SJSA1 (cell line): ENCODE measurements at regions not wholly inside any gene's neighbourhood (a gene's known extent, or its start where the extent isn't known, plus 50 kb on each side); places are given as distances from the start of the nearest gene placed in this dataset.
"Not testable (repeated sequence)": the region's sequence is repeated elsewhere in the genome, so short reads cannot be mapped to it uniquely, and the experiment has no call there.

Experiments
- DNase-seq, 2 experiments: peaks; one replicate each; pipeline ENCODE4 v3.0.0-alpha.2; 2015 to 2020; ENCODE audit warnings: low spot score in 2 of 2, low read depth in 1 of 2
- H3K27ac ChIP-seq: fragments of 250-450 bp; sonication (Bioruptor Pico); 2 replicates; pipeline ENCODE4 v1.5.1; 2020; ENCODE audit warnings: mild to moderate bottlenecking, moderate library complexity
- H3K27me3 ChIP-seq: fragments of 250-450 bp; sonication (Bioruptor Pico); replicated peaks from 2 replicates; pipeline ENCODE4 v1.5.1; 2020; ENCODE audit warnings: mild to moderate bottlenecking, moderate library complexity
- H3K36me3 ChIP-seq: fragments of 250-450 bp; sonication (Bioruptor Pico); 2 replicates; pipeline ENCODE4 v1.5.1; 2020; ENCODE audit warnings: mild to moderate bottlenecking
- H3K4me1 ChIP-seq: fragments of 250-450 bp; sonication (Bioruptor Pico); replicated peaks from 2 replicates; pipeline ENCODE4 v1.6.1; 2021; ENCODE audit warnings: mild to moderate bottlenecking
- H3K4me3 ChIP-seq: fragments of 250-450 bp; sonication (Bioruptor Pico); 2 replicates; pipeline ENCODE4 v1.5.1; 2020; ENCODE audit warnings: mild to moderate bottlenecking
- H3K9me3 ChIP-seq: fragments of 250-450 bp; sonication (Bioruptor Pico); replicated peaks from 2 replicates; pipeline ENCODE4 v1.5.1; 2020; ENCODE audit warnings: mild to moderate bottlenecking

- DNase-seq = no peak
- Histone ChIP-seq H3K27ac (no peak overlapping the region), H3K4me1 (no peaks in the 10 kb centered on the region), H3K4me3 (no peak overlapping the region), H3K36me3 (no peaks in the 10 kb centered on the region), H3K27me3 (no peaks in the 10 kb centered on the region), H3K9me3 (no peaks in the 10 kb centered on the region)
Observed at GRCh38 chr6:140729521-140729920, 1355.1 kb upstream of the CITED2 start.

DNA sequence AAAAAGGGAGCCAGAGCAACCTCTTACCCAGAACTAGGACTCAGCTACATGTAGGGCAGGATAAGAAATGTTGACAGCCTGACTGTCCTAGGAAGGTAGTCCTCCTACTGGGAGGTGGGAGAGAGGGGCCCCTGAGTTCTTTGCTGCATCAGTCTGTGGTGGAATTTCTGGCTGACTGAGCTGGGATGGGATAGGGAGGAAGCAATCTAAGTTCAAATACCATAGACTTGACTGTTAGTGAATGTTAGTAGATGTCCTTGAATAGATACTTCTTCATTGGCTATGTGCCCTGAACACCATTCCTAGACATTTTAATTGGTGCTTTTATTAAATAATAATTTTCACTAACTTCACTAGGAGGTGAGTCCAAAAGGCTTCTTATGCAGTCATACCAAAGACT lies 1343.6 kb upstream of the CITED2 start:
- no peaks in the 10 kb centered on the region for H3K9me3 ChIP-seq
- no peaks in the 10 kb centered on the region for H3K27me3 ChIP-seq
- no peak overlapping the region for H3K4me3 ChIP-seq
- H3K27ac ChIP-seq = no peak overlapping the region
- H3K36me3 ChIP-seq = no peaks in the 10 kb centered on the region
- H3K4me1 ChIP-seq = no peaks in the 10 kb centered on the region
- no peak for DNase-seq

DNA sequence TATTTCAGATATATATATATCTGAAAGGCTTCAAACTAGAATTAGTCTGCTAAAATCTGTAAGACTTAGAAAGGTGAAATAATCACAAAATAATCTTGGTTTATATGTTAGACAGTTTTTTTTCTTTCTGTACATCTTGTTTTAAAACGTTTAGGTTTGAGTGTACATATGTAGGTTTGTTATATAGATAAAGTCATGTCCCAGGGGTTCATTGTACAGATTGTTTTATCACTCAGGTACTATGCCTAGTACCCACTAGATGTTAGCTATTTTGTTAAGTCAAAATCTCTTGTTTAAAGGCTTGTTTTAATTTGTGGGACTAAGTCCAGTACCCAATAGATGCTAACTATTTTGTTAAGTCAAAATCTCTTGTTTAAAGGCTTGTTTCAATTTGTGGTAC lies 1339.0 kb upstream of the CITED2 start:
- no peaks in the 10 kb centered on the region for H3K4me1 ChIP-seq
- no peaks in the 10 kb centered on the region for H3K27me3 ChIP-seq
- H3K36me3 ChIP-seq = no peaks in the 10 kb centered on the region
- H3K4me3 ChIP-seq = no peak overlapping the region
- no peak for DNase-seq
- H3K27ac ChIP-seq = no peak overlapping the region
- H3K9me3 ChIP-seq = no peaks in the 10 kb centered on the region

GRCh38 chr6:140711019-140711613 lies 1336.7 kb upstream of the CITED2 start:
- Histone ChIP-seq H3K36me3 (no peaks in the 10 kb centered on the region), H3K27ac (no peak overlapping the region), H3K4me1 (no peaks in the 10 kb centered on the region), H3K27me3 (no peaks in the 10 kb centered on the region), H3K4me3 (no peak overlapping the region), H3K9me3 (no peaks in the 10 kb centered on the region)
- DNase-seq = no peak

DNA sequence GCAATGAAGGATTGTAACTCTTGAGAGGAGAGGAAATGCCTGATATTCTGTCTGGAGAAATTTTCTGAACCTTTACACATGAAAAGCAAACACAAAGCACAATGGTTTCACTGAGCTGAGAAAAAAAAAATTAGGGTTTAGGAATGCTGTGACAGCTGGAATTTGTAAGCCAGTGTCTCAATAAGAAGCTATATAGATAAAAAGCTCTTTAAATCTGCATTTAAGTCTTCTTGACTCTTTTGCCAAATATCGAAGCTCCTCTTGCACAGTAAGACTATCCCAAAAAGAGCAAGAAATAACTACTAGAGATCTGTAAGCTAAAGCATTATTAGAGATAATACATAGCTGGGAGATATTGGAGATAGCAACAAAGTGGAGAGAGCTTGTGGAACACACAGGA lies 1334.0 kb upstream of the CITED2 start:
- Histone ChIP-seq H3K4me3 (no peak overlapping the region), H3K27me3 (no peaks in the 10 kb centered on the region), H3K4me1 (no peaks in the 10 kb centered on the region), H3K27ac (no peak overlapping the region), H3K36me3 (no peaks in the 10 kb centered on the region), H3K9me3 (no peaks in the 10 kb centered on the region)
- DNase-seq = no peak

DNA sequence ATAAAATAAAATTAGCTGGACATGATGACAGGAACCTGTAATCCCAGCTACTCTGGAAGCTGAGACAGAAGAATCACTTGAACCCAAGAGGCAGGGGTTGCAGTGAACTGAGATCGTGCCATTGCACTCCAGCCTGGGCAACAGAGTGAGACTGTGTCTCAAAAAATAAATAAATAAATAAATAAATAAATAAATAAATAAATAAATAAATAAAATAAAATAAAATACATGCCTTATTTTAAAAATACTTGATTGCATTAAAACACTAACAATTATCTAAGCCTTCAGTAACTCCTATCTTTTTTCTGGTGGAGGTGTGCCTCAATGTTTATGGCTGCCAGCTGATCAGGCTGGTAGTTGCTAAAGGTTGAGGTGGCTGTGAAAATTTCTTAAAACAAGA lies 1329.6 kb upstream of the CITED2 start:
- not testable (repeated sequence) for H3K27ac ChIP-seq, H3K27me3 ChIP-seq, H3K4me3 ChIP-seq, H3K4me1 ChIP-seq, DNase-seq, H3K36me3 ChIP-seq, H3K9me3 ChIP-seq

- DNase-seq = no peak
- no peak overlapping the region for H3K27ac ChIP-seq
- H3K4me3 ChIP-seq = no peak overlapping the region
- no peaks in the 10 kb centered on the region for H3K36me3 ChIP-seq
- no peaks in the 10 kb centered on the region for H3K27me3 ChIP-seq
- 0 out of 2 replicates have a peak, but pooled peaks cover 2% of the 10 kb centered on the region for H3K9me3 ChIP-seq
- no peaks in the 10 kb centered on the region for H3K4me1 ChIP-seq
Observed at GRCh38 chr6:140697585-140697984, 1323.1 kb upstream of the CITED2 start.

DNA sequence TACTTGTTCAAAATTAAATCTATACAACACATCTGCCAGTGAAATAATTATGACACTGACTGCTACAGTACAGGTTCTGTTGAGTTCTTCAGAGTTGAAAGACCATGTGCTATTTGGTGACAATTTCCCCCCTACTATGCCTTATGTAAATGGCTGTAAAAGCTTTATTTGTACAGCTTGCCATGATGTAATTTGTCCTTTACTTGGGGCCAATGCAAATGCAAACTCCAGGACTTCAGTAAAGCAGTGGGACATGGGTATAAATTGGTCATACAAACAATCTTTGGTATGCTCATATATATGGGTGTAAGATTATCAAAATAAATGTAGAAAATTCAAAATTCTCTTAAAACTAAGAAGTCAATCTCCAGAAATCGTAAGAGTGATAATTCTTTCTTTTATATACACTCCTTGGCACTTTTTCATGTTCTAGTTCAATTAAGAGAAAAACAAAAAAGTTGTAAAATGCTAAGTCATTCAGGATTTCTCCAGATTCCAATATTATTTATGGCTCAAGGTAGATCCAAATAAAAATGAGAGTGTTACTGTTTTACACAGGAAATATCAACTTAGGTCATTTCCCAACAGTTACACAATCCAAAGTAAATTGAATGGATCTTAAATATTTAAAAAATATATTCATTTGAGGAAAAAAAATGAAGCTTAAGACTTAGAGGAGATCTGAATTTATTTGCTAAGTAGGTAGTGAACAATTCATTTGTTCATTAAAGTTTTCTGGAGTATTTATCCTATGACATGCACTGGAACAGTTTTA lies 1310.5 kb upstream of the CITED2 start:
- DNase-seq = no peak
- no peak overlapping the region for H3K27ac ChIP-seq
- no peaks in the 10 kb centered on the region for H3K4me1 ChIP-seq
- no peak overlapping the region for H3K4me3 ChIP-seq
- no peaks in the 10 kb centered on the region for H3K9me3 ChIP-seq
- no peaks in the 10 kb centered on the region for H3K36me3 ChIP-seq
- no peaks in the 10 kb centered on the region; the same call in 1 of the 2 replicates for H3K27me3 ChIP-seq

DNA sequence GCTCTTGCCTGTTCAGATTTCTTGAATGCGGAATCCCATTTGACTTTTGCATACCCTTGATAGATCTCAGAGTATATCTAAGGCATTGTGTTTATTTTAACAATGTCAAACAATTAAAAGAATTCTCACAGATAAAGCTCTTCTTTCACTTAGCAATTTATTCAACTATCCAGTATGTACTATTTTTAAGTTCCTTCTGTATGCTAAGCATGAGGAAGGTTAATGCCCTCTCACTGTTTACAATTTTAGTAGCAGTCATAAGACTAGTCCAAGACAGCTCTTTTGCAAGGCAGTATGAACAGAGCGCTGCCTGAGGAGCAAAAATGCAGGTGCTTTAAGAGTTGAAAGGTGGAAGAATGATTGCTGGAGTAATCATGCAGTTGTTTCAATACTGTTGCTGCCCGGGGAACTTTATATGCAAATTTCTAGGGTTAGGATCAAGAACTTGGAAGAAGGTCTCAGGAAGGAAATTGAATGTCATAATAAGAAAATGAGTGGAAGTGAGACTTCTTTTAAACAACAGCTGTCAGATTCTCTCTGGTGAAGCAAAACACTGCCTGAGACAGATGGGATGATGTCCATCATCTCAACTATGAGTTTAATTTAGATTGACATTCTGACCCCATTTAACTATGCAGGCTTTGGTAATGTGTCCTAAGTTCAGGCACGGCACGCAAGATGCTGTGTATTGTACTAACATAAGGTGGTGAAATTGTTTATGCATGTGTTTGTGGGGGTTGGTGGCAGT lies 1303.5 kb upstream of the CITED2 start:
- no peaks in the 10 kb centered on the region for H3K36me3 ChIP-seq
- no peak overlapping the region for H3K27ac ChIP-seq
- no peak overlapping the region for H3K4me3 ChIP-seq
- no peak for DNase-seq
- H3K4me1 ChIP-seq = no peaks in the 10 kb centered on the region
- no peaks in the 10 kb centered on the region for H3K9me3 ChIP-seq
- no peaks in the 10 kb centered on the region for H3K27me3 ChIP-seq

DNA sequence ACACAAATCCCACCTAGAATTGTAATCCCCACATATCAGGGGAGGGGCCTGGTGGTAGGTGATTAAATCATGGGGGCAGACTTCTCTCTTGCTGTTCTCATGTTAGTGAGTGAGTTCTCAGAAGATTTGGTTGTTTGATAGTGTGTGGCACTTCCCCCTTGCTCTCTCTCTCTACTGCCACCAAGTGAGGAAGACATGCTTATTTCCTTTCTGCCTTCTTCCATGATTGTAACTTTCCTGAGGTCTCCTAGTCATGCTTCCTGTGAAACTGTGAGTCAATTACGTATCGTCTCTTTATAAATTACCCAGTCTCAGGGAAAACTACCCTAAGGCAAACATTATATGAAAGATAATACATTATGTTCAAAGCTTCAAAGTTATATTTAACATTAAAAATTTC lies 1297.5 kb upstream of the CITED2 start:
- H3K36me3 ChIP-seq = no peaks in the 10 kb centered on the region
- H3K4me1 ChIP-seq = no peaks in the 10 kb centered on the region
- DNase-seq = no peak
- no peaks in the 10 kb centered on the region for H3K27me3 ChIP-seq
- H3K27ac ChIP-seq = no peak overlapping the region
- no peaks in the 10 kb centered on the region for H3K9me3 ChIP-seq
- no peak overlapping the region for H3K4me3 ChIP-seq

- no peak overlapping the region for H3K27ac ChIP-seq
- no peak overlapping the region for H3K4me3 ChIP-seq
- no peak for DNase-seq
- no peaks in the 10 kb centered on the region for H3K27me3 ChIP-seq
- H3K9me3 ChIP-seq = no peaks in the 10 kb centered on the region
- H3K4me1 ChIP-seq = no peaks in the 10 kb centered on the region
- no peaks in the 10 kb centered on the region for H3K36me3 ChIP-seq
Observed at GRCh38 chr6:140670021-140670420, 1295.6 kb upstream of the CITED2 start.

GRCh38 chr6:140669321-140669720 lies 1294.9 kb upstream of the CITED2 start:
- no peaks in the 10 kb centered on the region for H3K4me1 ChIP-seq
- H3K36me3 ChIP-seq = no peaks in the 10 kb centered on the region
- H3K9me3 ChIP-seq = no peaks in the 10 kb centered on the region
- no peak overlapping the region for H3K27ac ChIP-seq
- H3K4me3 ChIP-seq = no peak overlapping the region
- no peaks in the 10 kb centered on the region for H3K27me3 ChIP-seq
- no peak for DNase-seq

DNA sequence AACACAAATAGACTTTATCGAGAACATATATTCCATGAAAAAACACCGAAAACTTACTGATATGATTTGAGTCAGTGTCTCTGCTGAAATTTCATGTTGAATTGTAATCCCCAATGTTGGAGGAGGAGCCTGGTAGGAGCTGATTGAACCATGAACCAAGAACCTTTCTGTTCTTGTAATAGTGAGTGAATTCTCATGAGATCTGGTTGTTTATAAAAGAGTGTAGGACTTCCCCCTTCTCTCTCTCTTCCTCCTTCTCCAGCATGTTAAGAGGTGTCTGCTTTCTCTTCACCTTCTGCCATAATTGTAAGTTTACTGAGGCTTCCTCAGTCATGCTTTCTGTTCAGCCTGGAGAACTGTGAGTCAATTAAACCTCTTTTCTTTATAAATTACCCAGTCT lies 1289.3 kb upstream of the CITED2 start:
- Histone ChIP-seq H3K27ac (no peak overlapping the region), H3K27me3 (no peaks in the 10 kb centered on the region), H3K4me3 (no peak overlapping the region), H3K9me3 (no peaks in the 10 kb centered on the region), H3K4me1 (peaks cover 10% of the 10 kb centered on the region), H3K36me3 (no peaks in the 10 kb centered on the region)
- no peak for DNase-seq

GRCh38 chr6:140663094-140663493 lies 1288.6 kb upstream of the CITED2 start:
- H3K27ac ChIP-seq = no peak overlapping the region
- H3K9me3 ChIP-seq = no peaks in the 10 kb centered on the region
- H3K36me3 ChIP-seq = no peaks in the 10 kb centered on the region
- H3K4me1 ChIP-seq = peaks cover 10% of the 10 kb centered on the region
- DNase-seq = no peak
- H3K27me3 ChIP-seq = no peaks in the 10 kb centered on the region
- no peak overlapping the region for H3K4me3 ChIP-seq
